HG02588 (cell line): ENCODE measurements at regions not wholly inside any gene's neighbourhood (a gene's known extent, or its start where the extent isn't known, plus 50 kb on each side); places are given as distances from the start of the nearest gene placed in this dataset.
"Not testable (repeated sequence)": the region's sequence is repeated elsewhere in the genome, so short reads cannot be mapped to it uniquely, and the experiment has no call there.

Source experiments
- ATAC-seq: cut with Tn5 transposase; IDR thresholded peaks from one replicate; pipeline ENCODE4 v1.9.1; 2021; ENCODE audit warnings: mild to moderate bottlenecking, moderate library complexity; ENCODE audit not compliant: unreplicated experiment

GRCh38 chrX:79511799-79512198 is 144.7 kb upstream of the ITM2A start:
- no peak for ATAC-seq

GRCh38 chrX:79506001-79506400 is 138.9 kb upstream of the ITM2A start:
- ATAC-seq = no peak

- ATAC-seq = no peak
Observed at GRCh38 chrX:79482686-79483085, 115.6 kb upstream of the ITM2A start.

GRCh38 chrX:79477691-79478090 is 110.6 kb upstream of the ITM2A start:
- no peak for ATAC-seq

GRCh38 chrX:79466636-79467035 is 99.5 kb upstream of the ITM2A start:
- no peak for ATAC-seq

- no peak for ATAC-seq
Observed at GRCh38 chrX:79462458-79462857, 95.3 kb upstream of the ITM2A start.

DNA sequence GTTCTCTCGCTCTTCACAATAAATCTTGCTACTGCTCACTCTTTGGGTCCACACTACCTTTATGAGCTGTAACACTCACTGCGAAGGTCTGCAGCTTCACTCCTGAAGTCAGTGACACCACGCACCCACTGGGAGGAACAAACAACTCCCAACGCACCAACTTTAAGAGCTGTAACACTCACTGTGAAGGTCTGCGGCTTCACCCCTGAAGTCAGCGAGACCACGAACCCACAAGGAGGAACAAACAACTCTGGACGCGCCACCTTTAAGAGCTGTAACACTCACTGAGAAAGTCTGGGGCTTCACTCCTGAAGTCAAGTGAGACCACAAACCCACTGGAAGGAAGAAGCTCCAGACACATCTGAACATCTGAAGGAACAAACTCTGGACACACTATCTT is 89.5 kb upstream of the ITM2A start:
- not testable (repeated sequence) for ATAC-seq

- no peak for ATAC-seq
Observed at GRCh38 chrX:79452881-79453280, 85.7 kb upstream of the ITM2A start.

GRCh38 chrX:79444694-79445210 is 77.6 kb upstream of the ITM2A start:
- no peak for ATAC-seq

DNA sequence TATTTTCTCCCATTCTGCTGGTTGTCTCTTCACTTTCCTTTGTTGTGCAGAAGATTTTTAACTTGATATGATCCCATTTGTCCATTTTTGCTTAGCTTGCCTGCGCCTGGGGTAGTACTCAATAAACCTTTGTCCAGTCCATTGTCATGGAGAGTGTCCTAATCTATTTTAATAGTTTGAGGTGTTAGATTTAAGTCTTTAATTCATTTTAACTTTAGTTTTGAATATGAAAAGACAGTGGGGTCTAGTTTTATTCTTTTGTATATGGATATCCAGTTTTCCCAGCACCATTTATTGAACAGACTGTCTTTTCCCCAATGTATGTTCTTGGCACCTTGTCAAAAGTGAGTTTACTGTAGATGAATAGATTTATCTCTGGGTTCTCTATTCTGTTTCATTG is 76.0 kb upstream of the ITM2A start:
- ATAC-seq = no peak

- no peak for ATAC-seq
Observed at GRCh38 chrX:79440336-79440735, 73.2 kb upstream of the ITM2A start.
